GM18520 (cell line): ENCODE measurements at regions not wholly inside any gene's neighbourhood (a gene's known extent, or its start where the extent isn't known, plus 50 kb on each side); places are given as distances from the start of the nearest gene placed in this dataset.

Experiments used
- ATAC-seq: cut with Tn5 transposase; IDR thresholded peaks from one replicate; pipeline ENCODE4 v1.9.1; 2021; ENCODE audit not compliant: unreplicated experiment

DNA sequence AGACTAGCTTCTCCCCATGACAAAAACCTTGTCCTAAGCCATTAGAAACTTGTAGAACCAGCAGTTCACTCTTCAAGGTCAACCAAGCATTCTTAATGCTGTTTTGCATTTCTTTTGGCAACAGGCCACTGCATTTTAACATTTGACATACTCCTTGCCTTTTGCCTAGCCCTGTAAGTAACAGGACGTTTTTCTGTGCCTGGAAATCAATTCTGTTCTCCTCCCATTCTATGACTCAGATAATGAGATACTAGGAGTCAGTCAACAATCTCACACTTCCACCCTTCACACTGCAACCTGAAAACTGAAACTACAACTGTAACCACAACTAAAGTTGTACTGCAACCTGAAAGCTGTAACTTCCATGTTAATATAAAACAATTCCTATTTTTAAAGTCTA, 268.7 kb downstream of the MZT1 start:
- ATAC-seq: no peak

GRCh38 chr13:72457151-72457550, 270.3 kb downstream of the MZT1 start:
- no peak for ATAC-seq

GRCh38 chr13:72456486-72456885, 270.9 kb downstream of the MZT1 start:
- ATAC-seq: no peak

DNA sequence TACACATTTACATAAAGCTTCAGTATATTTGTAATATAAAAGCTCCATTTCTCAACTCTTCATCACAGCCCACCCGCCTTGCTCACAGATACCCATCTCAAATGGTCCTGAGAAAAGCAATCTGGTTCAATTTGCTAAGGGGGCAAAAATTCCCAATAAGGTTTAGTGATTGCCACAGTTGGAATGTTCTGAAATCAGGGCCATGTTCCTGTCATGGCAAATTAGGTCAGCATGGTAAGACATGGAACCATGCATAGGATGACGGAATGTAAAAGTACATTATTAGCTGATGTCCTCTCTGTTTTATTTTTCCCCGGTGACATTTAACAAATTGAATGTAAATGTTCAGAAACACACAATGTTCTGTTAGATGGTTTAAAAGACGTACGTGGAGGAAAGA, 274.3 kb downstream of the MZT1 start:
- ATAC-seq: no peak

- ATAC-seq: no peak
Observed at GRCh38 chr13:72448082-72448481, 279.3 kb downstream of the MZT1 start.

- ATAC-seq: no peak
Observed at GRCh38 chr13:72444999-72445398, 282.4 kb downstream of the MZT1 start.

DNA sequence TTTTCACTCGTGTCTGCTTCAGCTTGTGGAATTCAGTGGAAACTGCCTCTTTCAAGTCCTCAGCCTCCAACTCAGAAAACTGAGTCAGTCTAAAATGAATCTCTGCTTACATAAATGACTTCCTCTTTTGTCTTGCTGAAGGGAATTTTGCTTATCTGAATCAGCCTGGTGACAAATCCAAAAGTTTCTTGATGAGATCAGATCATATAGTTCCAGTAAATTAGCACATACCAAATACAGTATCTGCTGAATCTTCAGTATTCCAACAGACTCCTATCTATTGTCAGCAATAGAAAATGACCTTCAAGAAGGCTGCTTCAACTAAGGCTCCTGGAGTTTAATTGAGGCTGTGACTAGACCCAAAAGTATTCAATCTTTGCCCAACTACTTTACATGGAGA, 290.0 kb downstream of the MZT1 start:
- no peak for ATAC-seq

- ATAC-seq: no peak
Observed at GRCh38 chr13:72435251-72435650, 292.2 kb downstream of the MZT1 start.

DNA sequence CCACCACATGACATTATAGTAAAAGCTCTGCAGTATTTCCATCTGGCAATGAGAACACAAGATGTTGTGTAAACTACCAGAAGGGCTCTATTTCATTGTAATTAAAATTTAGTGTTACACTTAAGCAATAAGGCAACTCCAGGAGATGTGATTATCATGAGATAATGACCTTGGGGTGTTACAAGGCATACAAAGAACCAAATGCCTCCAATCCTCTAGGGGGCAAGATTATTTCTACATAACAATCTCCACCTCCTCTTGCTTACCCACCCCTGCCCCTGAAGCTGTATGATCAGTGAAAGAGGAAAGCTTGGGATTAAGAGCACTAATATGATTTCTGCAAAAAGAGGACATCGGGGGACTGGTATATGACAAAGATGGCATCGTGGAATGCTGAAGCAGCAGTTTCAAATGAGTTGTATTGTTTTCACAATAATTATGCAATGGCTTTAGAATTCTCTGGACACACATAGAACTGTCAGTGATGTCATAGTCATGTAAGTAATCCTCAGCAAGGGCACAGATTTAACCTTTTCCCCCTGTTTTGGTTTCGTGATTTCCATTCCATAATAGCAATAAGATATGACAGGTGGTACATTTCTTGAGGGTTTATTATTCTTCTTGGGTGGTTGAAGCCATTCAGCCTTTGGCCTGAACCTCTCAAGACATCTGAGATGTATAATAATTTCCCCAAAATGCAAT, 295.3 kb downstream of the MZT1 start:
- no peak for ATAC-seq

DNA sequence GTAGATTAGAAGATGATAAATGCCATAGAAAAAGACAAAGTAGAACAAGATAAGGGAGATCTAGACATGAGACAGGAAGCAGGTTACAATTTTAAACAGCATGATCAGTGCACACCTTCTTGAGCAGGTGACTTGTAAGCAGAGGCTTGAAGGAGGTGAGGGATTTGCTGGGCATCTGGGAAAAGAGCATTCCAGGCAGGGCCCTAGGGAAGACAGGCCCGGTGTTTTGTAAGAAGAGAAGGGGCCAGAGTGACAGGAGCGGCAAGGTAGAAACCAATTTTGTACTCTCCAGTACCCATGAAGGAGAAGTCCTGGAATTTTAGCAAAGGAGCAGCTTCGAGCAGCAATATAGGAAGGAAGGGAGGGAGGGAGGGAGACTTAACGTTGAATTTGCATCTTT, 296.5 kb downstream of the MZT1 start:
- ATAC-seq: no peak

GRCh38 chr13:72427757-72428528, 299.5 kb downstream of the MZT1 start:
- no peak for ATAC-seq

DNA sequence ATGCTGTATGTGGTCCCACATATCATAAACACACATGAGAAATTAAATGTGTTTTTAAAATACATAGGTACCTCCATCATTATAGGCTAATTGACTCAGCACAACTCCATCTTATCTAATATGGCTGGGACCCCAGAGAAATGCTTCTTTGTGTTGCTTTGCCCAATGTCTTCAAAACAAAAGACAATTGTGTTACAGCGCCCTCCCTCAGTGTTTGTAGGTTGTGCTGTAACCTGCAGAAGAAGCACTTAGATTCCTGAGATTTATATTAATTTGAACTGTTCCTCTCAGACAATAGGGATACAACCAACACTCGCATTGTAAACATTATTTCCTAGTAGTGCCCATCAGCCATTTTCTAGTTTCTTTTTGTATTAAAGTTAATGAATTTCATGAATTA, 303.4 kb downstream of the MZT1 start:
- ATAC-seq: no peak

GRCh38 chr13:72415817-72416216, 311.6 kb downstream of the MZT1 start:
- ATAC-seq: no peak

GRCh38 chr13:72412481-72412880, 314.9 kb downstream of the MZT1 start:
- no peak for ATAC-seq

GRCh38 chr13:72405441-72405840, 322.0 kb downstream of the MZT1 start:
- ATAC-seq: no peak

DNA sequence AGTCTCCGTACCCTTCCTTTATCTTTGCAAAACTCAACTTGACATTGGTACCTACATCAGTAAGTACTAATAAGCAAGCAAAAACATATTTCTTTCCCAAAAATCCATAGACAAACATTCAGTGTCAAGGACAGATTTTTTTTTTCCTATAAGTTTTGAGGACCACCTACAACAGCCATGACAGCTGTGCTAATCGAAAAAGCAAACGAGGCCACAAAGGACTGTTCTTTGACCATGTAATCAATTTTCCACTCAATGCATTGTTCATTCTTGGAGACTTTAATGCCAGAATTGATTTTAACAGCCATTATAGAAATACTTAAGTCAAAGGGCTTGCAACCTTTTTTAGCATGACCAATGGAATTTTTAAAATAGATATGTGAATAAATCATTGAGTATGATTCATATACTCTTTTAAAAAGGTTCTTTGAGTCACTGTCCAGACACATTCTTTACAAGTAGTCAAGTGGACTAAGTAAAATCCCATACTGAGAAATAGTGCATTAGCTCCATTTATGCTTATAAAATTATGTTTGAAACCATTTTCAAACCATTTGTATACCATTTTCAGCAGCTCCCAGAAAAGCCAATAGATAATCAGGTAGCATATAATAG, 323.9 kb downstream of the MZT1 start:
- ATAC-seq: no peak

GRCh38 chr13:72400856-72401255, 326.6 kb downstream of the MZT1 start:
- ATAC-seq: no peak

DNA sequence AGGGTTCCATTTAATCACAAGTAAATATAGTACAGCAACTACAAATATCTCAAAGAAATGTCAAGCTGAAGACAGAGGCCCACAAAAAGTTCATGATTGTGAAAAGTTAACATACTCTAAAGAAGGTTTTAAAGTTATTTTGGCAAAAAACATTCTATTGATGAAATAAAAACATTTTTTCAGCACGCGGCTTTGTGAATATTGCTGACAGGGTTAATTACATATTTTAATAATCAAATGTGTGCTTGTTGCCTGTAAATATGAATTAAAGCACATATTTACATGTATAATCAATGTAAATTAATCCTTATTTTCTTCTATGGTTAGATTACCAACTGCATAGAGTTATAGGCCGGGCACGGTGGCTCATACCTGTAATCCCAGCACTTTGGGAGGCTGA, 328.1 kb downstream of the MZT1 start:
- no peak for ATAC-seq

DNA sequence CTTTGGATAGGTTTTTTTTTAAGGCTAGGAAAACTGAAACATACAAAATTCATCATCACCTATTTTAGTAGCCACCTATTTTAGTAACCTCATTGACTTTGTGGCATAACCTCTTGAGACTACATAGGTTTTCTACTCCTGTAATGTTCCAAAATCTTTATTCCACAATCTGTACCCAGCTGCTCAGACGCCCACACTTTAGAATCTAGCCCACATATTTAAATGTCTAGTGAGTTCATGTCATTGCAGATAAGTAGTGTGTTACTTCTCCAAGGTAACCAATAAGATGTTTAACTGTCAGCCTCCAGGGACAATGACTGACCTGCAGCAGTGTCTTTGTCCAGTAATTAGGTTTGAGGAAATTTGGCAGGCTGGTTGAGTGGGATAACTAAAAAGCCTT, 330.2 kb downstream of the MZT1 start:
- no peak for ATAC-seq

DNA sequence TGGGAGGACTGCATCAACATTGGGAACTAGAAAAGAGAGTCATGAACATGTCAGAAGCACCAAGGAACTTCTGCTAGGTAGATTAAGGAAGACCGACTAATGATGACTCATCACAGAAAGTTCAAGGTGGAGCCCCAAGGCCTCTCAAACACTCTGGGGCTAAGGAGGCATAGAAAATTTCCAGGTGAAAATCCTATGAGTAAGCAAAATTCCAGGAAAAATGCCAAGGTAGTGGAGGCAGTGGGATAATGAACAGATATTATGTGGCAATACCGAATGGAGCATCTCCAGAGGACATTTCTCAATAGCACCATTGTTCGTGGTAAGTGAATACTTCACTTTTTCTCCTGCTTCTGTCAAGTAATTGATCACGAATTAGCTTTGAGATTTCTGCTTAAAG, 336.5 kb downstream of the MZT1 start:
- no peak for ATAC-seq

DNA sequence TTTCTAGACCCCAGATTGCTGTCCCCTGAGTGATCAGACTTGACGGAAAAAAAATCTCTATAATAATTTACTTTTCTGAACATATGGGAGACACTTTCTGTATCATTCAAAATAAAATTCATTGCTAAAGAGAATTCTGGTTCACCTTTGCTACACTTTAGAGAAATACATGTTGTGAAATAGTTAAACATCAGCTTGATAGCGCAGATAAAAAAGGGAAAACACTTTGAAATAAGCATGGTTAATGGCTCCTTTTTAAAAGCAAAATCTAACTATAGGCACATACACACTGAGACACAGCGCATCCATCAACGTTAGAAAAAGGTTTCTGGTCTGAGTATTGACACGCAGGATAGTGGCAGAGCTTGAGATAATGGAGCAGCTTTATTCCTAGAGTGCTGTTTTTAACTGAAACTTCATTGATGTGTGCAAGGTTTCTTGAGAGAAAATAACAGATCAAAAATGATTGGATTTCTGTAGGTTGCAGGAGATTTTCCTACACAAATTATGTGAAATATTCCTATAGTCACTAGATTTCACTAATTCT, 341.2 kb downstream of the MZT1 start:
- ATAC-seq: no peak

- ATAC-seq: no peak
Observed at GRCh38 chr13:72384879-72385278, 342.6 kb downstream of the MZT1 start.
